ENCODE measurements at regions not wholly inside any gene's neighbourhood (a gene's known extent, or its start where the extent isn't known, plus 50 kb on each side); places are given as distances from the start of the nearest gene placed in this dataset.
"Not testable (repeated sequence)": the region's sequence is repeated elsewhere in the genome, so short reads cannot be mapped to it uniquely, and the experiment has no call there.

GRCh38 chr16:29141586-29142324 is 156.9 kb downstream of the LAT start:
- no peak for FAIRE-seq

GRCh38 chr16:29141121-29141520 is 156.3 kb downstream of the LAT start:
- FAIRE-seq, result not testable (repeated sequence)

GRCh38 chr16:29139901-29140855 is 155.3 kb downstream of the LAT start:
- not testable (repeated sequence) for FAIRE-seq

- FAIRE-seq, result no peak
These were observed 154.5 kb downstream of the LAT start for GRCh38 chr16:29139261-29139802.

GRCh38 chr16:29138698-29139097 is 153.8 kb downstream of the LAT start:
- FAIRE-seq, result not testable (repeated sequence)

GRCh38 chr16:29137894-29138662 is 153.2 kb downstream of the LAT start:
- not testable (repeated sequence) for FAIRE-seq

GRCh38 chr16:29137461-29137860 is 152.6 kb downstream of the LAT start:
- FAIRE-seq, result not testable (repeated sequence)

- not testable (repeated sequence) for FAIRE-seq
These were observed 152.1 kb downstream of the LAT start for GRCh38 chr16:29136916-29137315.

- FAIRE-seq, result not testable (repeated sequence)
These were observed 151.3 kb downstream of the LAT start for GRCh38 chr16:29136046-29136696.

- FAIRE-seq, result not testable (repeated sequence)
These were observed 150.2 kb downstream of the LAT start for GRCh38 chr16:29135098-29135497.

GRCh38 chr16:29133681-29134430 is 149.0 kb downstream of the LAT start:
- not testable (repeated sequence) for FAIRE-seq

- not testable (repeated sequence) for FAIRE-seq
These were observed 148.0 kb downstream of the LAT start for GRCh38 chr16:29132869-29133268.

GRCh38 chr16:29132444-29132843 is 147.6 kb downstream of the LAT start:
- FAIRE-seq, result not testable (repeated sequence)

- FAIRE-seq, result not testable (repeated sequence)
These were observed 146.3 kb downstream of the LAT start for GRCh38 chr16:29130901-29131851.

GRCh38 chr16:29130131-29130711 is 145.4 kb downstream of the LAT start:
- FAIRE-seq, result not testable (repeated sequence)

- FAIRE-seq, result not testable (repeated sequence)
These were observed 144.7 kb downstream of the LAT start for GRCh38 chr16:29129458-29130038.

GRCh38 chr16:29128732-29129457 is 144.0 kb downstream of the LAT start:
- not testable (repeated sequence) for FAIRE-seq

GRCh38 chr16:29127806-29128420 is 143.1 kb downstream of the LAT start:
- not testable (repeated sequence) for FAIRE-seq
